Activated T-helper 17 cell treated with anti-CD3 and anti-CD28 coated beads, Interleukin-2, amount 50 U/mL, for 72 hours (primary cell): ENCODE measurements at regions not wholly inside any gene's neighbourhood (a gene's known extent, or its start where the extent isn't known, plus 50 kb on each side); places are given as distances from the start of the nearest gene placed in this dataset.

Experiments
- ATAC-seq: fragments of 150-1000 bp; cut with Tn5 transposase; replicated peaks from 2 replicates; pipeline ENCODE4 v1.10.0; 2021; ENCODE audit warnings: mild to moderate bottlenecking, moderate library complexity
- H3K27ac Mint-ChIP-seq: one replicate; pipeline ENCODE4 v1.8.0; 2022; ENCODE audit warnings: mixed read lengths
- H3K27me3 Mint-ChIP-seq: one replicate; pipeline ENCODE4 v1.8.0; 2022; ENCODE audit warnings: mixed read lengths
- H3K36me3 Mint-ChIP-seq: one replicate; pipeline ENCODE4 v1.8.0; 2022; ENCODE audit warnings: low read depth, mild to moderate bottlenecking, mixed read lengths
- H3K4me1 Mint-ChIP-seq: one replicate; pipeline ENCODE4 v1.8.0; 2022; ENCODE audit warnings: mixed read lengths
- H3K4me3 Mint-ChIP-seq: one replicate; pipeline ENCODE4 v1.8.0; 2022; ENCODE audit warnings: mild to moderate bottlenecking, mixed read lengths
- H3K9me3 Mint-ChIP-seq: one replicate; pipeline ENCODE4 v1.8.0; 2022; ENCODE audit warnings: mixed read lengths

- ATAC-seq: no peak
- Mint-ChIP-seq H3K36me3 (peaks cover 10% of the 10 kb centered on the region), H3K27me3 (no peaks in the 10 kb centered on the region), H3K4me1 (peaks cover 13% of the 10 kb centered on the region), H3K9me3 (peaks cover 6% of the 10 kb centered on the region), H3K27ac (no peak overlapping the region), H3K4me3 (no peak overlapping the region)
Measured at GRCh38 chr7:136050462-136050847, 73.3 kb upstream of the MTPN start.

GRCh38 chr7:136049818-136050461 lies 72.8 kb upstream of the MTPN start:
- no peak overlapping the region for H3K27ac Mint-ChIP-seq

GRCh38 chr7:136049117-136049516 lies 72.0 kb upstream of the MTPN start:
- no peak overlapping the region for H3K4me3 Mint-ChIP-seq
- H3K9me3 Mint-ChIP-seq: peaks cover 14% of the 10 kb centered on the region
- ATAC-seq: no peak
- H3K27ac Mint-ChIP-seq: no peak overlapping the region
- peaks cover 5% of the 10 kb centered on the region for H3K4me1 Mint-ChIP-seq
- H3K36me3 Mint-ChIP-seq: peaks cover 10% of the 10 kb centered on the region
- H3K27me3 Mint-ChIP-seq: no peaks in the 10 kb centered on the region

More at GRCh38 chr7:136049818-136050461, 72.8 kb upstream of the MTPN start:
- no peak for ATAC-seq
- Mint-ChIP-seq H3K27me3 (no peaks in the 10 kb centered on the region), H3K4me3 (no peak overlapping the region), H3K36me3 (peaks cover 10% of the 10 kb centered on the region), H3K9me3 (peaks cover 11% of the 10 kb centered on the region), H3K4me1 (peaks cover 13% of the 10 kb centered on the region)

- Mint-ChIP-seq H3K36me3 (peaks cover 10% of the 10 kb centered on the region), H3K9me3 (peaks cover 15% of the 10 kb centered on the region), H3K27me3 (no peaks in the 10 kb centered on the region), H3K27ac (no peak overlapping the region), H3K4me3 (no peak overlapping the region), H3K4me1 (no peaks in the 10 kb centered on the region)
- ATAC-seq: no peak
Measured at GRCh38 chr7:136046548-136046947, 69.4 kb upstream of the MTPN start.

GRCh38 chr7:136045992-136046391 lies 68.8 kb upstream of the MTPN start:
- Mint-ChIP-seq H3K27ac (no peak overlapping the region), H3K36me3 (peaks cover 10% of the 10 kb centered on the region), H3K4me3 (no peak overlapping the region), H3K27me3 (no peaks in the 10 kb centered on the region), H3K4me1 (no peaks in the 10 kb centered on the region), H3K9me3 (peaks cover 15% of the 10 kb centered on the region)
- no peak for ATAC-seq

- peaks cover 15% of the 10 kb centered on the region for H3K9me3 Mint-ChIP-seq
- H3K27me3 Mint-ChIP-seq: no peaks in the 10 kb centered on the region
- H3K27ac Mint-ChIP-seq: no peak overlapping the region
- H3K36me3 Mint-ChIP-seq: peaks cover 10% of the 10 kb centered on the region
- no peak overlapping the region for H3K4me3 Mint-ChIP-seq
- H3K4me1 Mint-ChIP-seq: no peaks in the 10 kb centered on the region
- ATAC-seq: no peak
Measured at GRCh38 chr7:136045181-136045580, 68.0 kb upstream of the MTPN start.

GRCh38 chr7:136039577-136040345 lies 62.6 kb upstream of the MTPN start:
- Mint-ChIP-seq H3K27me3 (no peaks in the 10 kb centered on the region), H3K4me3 (no peak overlapping the region), H3K27ac (peak overlapping the region; percentile 25), H3K36me3 (no peaks in the 10 kb centered on the region), H3K9me3 (peaks cover 4% of the 10 kb centered on the region), H3K4me1 (peaks cover 25% of the 10 kb centered on the region)
- no peak for ATAC-seq

GRCh38 chr7:136036336-136036735 lies 59.2 kb upstream of the MTPN start:
- Mint-ChIP-seq H3K27ac (no peak overlapping the region), H3K27me3 (no peaks in the 10 kb centered on the region), H3K4me1 (peaks cover 49% of the 10 kb centered on the region), H3K36me3 (no peaks in the 10 kb centered on the region), H3K9me3 (no peaks in the 10 kb centered on the region), H3K4me3 (no peak overlapping the region)
- ATAC-seq: no peak

- H3K36me3 Mint-ChIP-seq: peaks cover 3% of the 10 kb centered on the region
- no peak for ATAC-seq
- H3K9me3 Mint-ChIP-seq: no peaks in the 10 kb centered on the region
- peaks cover 52% of the 10 kb centered on the region for H3K4me1 Mint-ChIP-seq
- H3K4me3 Mint-ChIP-seq: peak overlapping the region; percentile 59
- peak overlapping the region; percentile 82 for H3K27ac Mint-ChIP-seq
- no peaks in the 10 kb centered on the region for H3K27me3 Mint-ChIP-seq
Measured at GRCh38 chr7:136034132-136034531, 57.0 kb upstream of the MTPN start.

GRCh38 chr7:136033413-136034031 lies 56.4 kb upstream of the MTPN start:
- Mint-ChIP-seq H3K4me3 (peak overlapping the region; percentile 59), H3K4me1 (peaks cover 48% of the 10 kb centered on the region), H3K36me3 (peaks cover 9% of the 10 kb centered on the region), H3K27me3 (no peaks in the 10 kb centered on the region), H3K27ac (peak overlapping the region; percentile 82), H3K9me3 (no peaks in the 10 kb centered on the region)
- ATAC-seq: peak; percentile 47

- peaks cover 24% of the 10 kb centered on the region for H3K36me3 Mint-ChIP-seq
- H3K9me3 Mint-ChIP-seq: no peaks in the 10 kb centered on the region
- peak overlapping the region; percentile 59 for H3K4me3 Mint-ChIP-seq
- peak overlapping the region; percentile 82 for H3K27ac Mint-ChIP-seq
- H3K27me3 Mint-ChIP-seq: no peaks in the 10 kb centered on the region
- ATAC-seq: peak; percentile 85
- H3K4me1 Mint-ChIP-seq: peaks cover 53% of the 10 kb centered on the region
Measured at GRCh38 chr7:136030867-136031318, 53.7 kb upstream of the MTPN start.

GRCh38 chr7:136030330-136030729 lies 53.2 kb upstream of the MTPN start:
- no peak for ATAC-seq
- peak overlapping the region; percentile 11 for H3K4me3 Mint-ChIP-seq
- no peaks in the 10 kb centered on the region for H3K27me3 Mint-ChIP-seq
- peaks cover 24% of the 10 kb centered on the region for H3K36me3 Mint-ChIP-seq
- peak overlapping the region; percentile 26 for H3K27ac Mint-ChIP-seq
- no peaks in the 10 kb centered on the region for H3K9me3 Mint-ChIP-seq
- peaks cover 50% of the 10 kb centered on the region for H3K4me1 Mint-ChIP-seq

GRCh38 chr7:136027160-136027559 lies 50.0 kb upstream of the MTPN start:
- no peak overlapping the region for H3K27ac Mint-ChIP-seq
- no peak for ATAC-seq
- no peaks in the 10 kb centered on the region for H3K27me3 Mint-ChIP-seq
- peaks cover 29% of the 10 kb centered on the region for H3K4me1 Mint-ChIP-seq
- no peak overlapping the region for H3K4me3 Mint-ChIP-seq
- no peaks in the 10 kb centered on the region for H3K9me3 Mint-ChIP-seq
- H3K36me3 Mint-ChIP-seq: peaks cover 24% of the 10 kb centered on the region
